OCI-LY7 (cell line): ENCODE measurements at regions not wholly inside any gene's neighbourhood (a gene's known extent, or its start where the extent isn't known, plus 50 kb on each side); places are given as distances from the start of the nearest gene placed in this dataset.

ENCODE experiments used
- BruUV-seq: library from RNA; stranded (reverse); fragments of 400-500 nt; replicated peaks from 2 replicates; lab custom pipeline; 2021; lab: Mats Ljungman, UMichigan
- CTCF ChIA-PET: fragments of 300-600 bp; sonication (Branson Sonifier 250); formaldehyde crosslinking; loops from one replicate; lab custom pipeline; 2022; ENCODE audit warnings: antibody characterized with exemption; ENCODE audit not compliant: unreplicated experiment; lab: Charles Lee
- POLR2A ChIA-PET: fragments of 300-600 bp; sonication (Branson Sonifier 250); formaldehyde crosslinking; loops from one replicate; lab custom pipeline; 2022; ENCODE audit warnings: antibody characterized with exemption; lab: Charles Lee
- DNase-seq: peaks from one replicate; pipeline ENCODE4 v3.0.0-alpha.2; 2015; ENCODE audit warnings: low spot score
- H2AFZ ChIP-seq: fragments of 200-600 bp; sonication (generic), shearing (Covaris generic); 2 replicates; pipeline ENCODE4 v1.6.1; 2014; ENCODE audit warnings: mild to moderate bottlenecking, antibody characterized with exemption, low read length, moderate library complexity
- H3K27ac ChIP-seq: fragments of 200-600 bp; sonication (generic); 2 replicates; pipeline ENCODE4 v1.5.1; 2014; ENCODE audit warnings: mixed run types, low read depth, mild to moderate bottlenecking, moderate library complexity, low read length, inconsistent platforms; ENCODE audit not compliant: poor library complexity, severe bottlenecking
- H3K36me3 ChIP-seq: fragments of 200-600 bp; sonication (generic); 2 replicates; pipeline ENCODE4 v1.6.1; 2014; ENCODE audit warnings: mild to moderate bottlenecking, antibody characterized with exemption, low read length, moderate library complexity, mixed read lengths; ENCODE audit not compliant: insufficient read depth
- H3K4me1 ChIP-seq: fragments of 200-600 bp; sonication (generic); 2 replicates; pipeline ENCODE4 v1.5.1; 2014; ENCODE audit warnings: mild to moderate bottlenecking, low read length; ENCODE audit not compliant: insufficient read depth, poor library complexity, severe bottlenecking
- H3K4me2 ChIP-seq: fragments of 200-600 bp; sonication (generic); 2 replicates; pipeline ENCODE4 v1.6.1; 2014; ENCODE audit warnings: mild to moderate bottlenecking, low read length
- H3K4me3 ChIP-seq: fragments of 200-600 bp; sonication (generic); 2 replicates; pipeline ENCODE4 v1.5.1; 2014; ENCODE audit warnings: mild to moderate bottlenecking, low read depth, low read length; ENCODE audit not compliant: poor library complexity, severe bottlenecking
- H3K79me2 ChIP-seq: fragments of 200-600 bp; sonication (generic); 2 replicates; pipeline ENCODE4 v1.6.1; 2016; ENCODE audit warnings: low read depth, mild to moderate bottlenecking, low read length, moderate library complexity, mixed read lengths; ENCODE audit not compliant: insufficient read depth
- H3K9me2 ChIP-seq: fragments of 200-600 bp; sonication (generic); 2 replicates; pipeline ENCODE4 v1.6.1; 2016; ENCODE audit warnings: mild to moderate bottlenecking, low read length, mixed read lengths; ENCODE audit not compliant: insufficient read depth
- H3K9me3 ChIP-seq: fragments of 200-600 bp; sonication (generic); 2 replicates; pipeline ENCODE4 v1.6.1; 2014; ENCODE audit warnings: mild to moderate bottlenecking, mixed run types, low read length, mixed read lengths
- H4K20me1 ChIP-seq: fragments of 200-600 bp; sonication (generic); 2 replicates; pipeline ENCODE4 v1.6.1; 2014; ENCODE audit warnings: mild to moderate bottlenecking, antibody characterized with exemption, low read length, moderate library complexity, mixed read lengths; ENCODE audit not compliant: insufficient read depth
- CTCF ChIP-seq: fragments of 200-600 bp; sonication (generic); conservative IDR thresholded peaks from 2 replicates; pipeline ENCODE4 v1.5.1; 2014; ENCODE audit warnings: mild to moderate bottlenecking, antibody characterized with exemption, low read length, moderate library complexity, mixed read lengths
- EZH2phosphoT487 ChIP-seq: fragments of 200-600 bp; sonication (generic); IDR thresholded peaks from 2 replicates; pipeline ENCODE4 v1.6.1; 2018; ENCODE audit warnings: low read depth, borderline replicate concordance, mild to moderate bottlenecking, mixed run types, antibody characterized with exemption, low read length, moderate library complexity, mixed read lengths
- intact Hi-C: fragments of 100-400 bp; cut with micrococcal nuclease; formaldehyde crosslinking; loops from one replicate; pipeline ENCODE4 v1.10.0; 2022; ENCODE audit not compliant: unreplicated experiment

- Histone ChIP-seq H4K20me1 (no peaks in the 10 kb centered on the region), H3K79me2 (no peaks in the 10 kb centered on the region), H3K9me2 (no peaks in the 10 kb centered on the region), H3K9me3 (peaks cover 18% of the 10 kb centered on the region), H3K36me3 (no peaks in the 10 kb centered on the region), H3K4me2 (no peak overlapping the region), H2AFZ (no peak overlapping the region), H3K27ac (no peak overlapping the region), H3K4me1 (no peaks in the 10 kb centered on the region), H3K4me3 (no peak overlapping the region)
- TF ChIP-seq CTCF (no peak), EZH2phosphoT487 (no peak)
- ChIA-PET POLR2A (no interaction called here), CTCF (no interaction called here)
- intact Hi-C loops: loop anchor here (10.0 kb wide), 1 partner anchor 63 kb away; no protein-coding TSS in a partner anchor
- no TSS peak for BruUV-seq
- DNase-seq: no peak
Observed at GRCh38 chr16:35651841-35652240, 2192.4 kb downstream of the TP53TG3F start.

GRCh38 chr16:35664091-35664693, 2204.8 kb downstream of the TP53TG3F start:
- TF ChIP-seq CTCF: no peak
- TF ChIP-seq EZH2phosphoT487: no peak
- Histone ChIP-seq H3K79me2 (no peaks in the 10 kb centered on the region), H3K27ac (no peak overlapping the region), H3K4me3 (no peak overlapping the region), H4K20me1 (no peaks in the 10 kb centered on the region), H3K9me3 (no peaks in the 10 kb centered on the region), H3K9me2 (no peaks in the 10 kb centered on the region), H2AFZ (no peak overlapping the region), H3K4me2 (no peak overlapping the region), H3K4me1 (no peaks in the 10 kb centered on the region), H3K36me3 (no peaks in the 10 kb centered on the region)
- CTCF ChIA-PET: no interaction called here
- intact Hi-C loops: no loop called here
- no peak for DNase-seq
- POLR2A ChIA-PET: interaction anchor here (1.3 kb wide), 1 partner anchor 14 kb away, joined by 4 read pairs; no protein-coding TSS in a partner anchor
- no TSS peak for BruUV-seq

- Histone ChIP-seq H3K79me2 (no peaks in the 10 kb centered on the region), H3K4me3 (no peak overlapping the region), H3K9me3 (peaks cover 4% of the 10 kb centered on the region; the same call in 1 of the 2 replicates), H3K4me2 (no peak overlapping the region), H3K36me3 (no peaks in the 10 kb centered on the region), H3K4me1 (no peaks in the 10 kb centered on the region), H3K27ac (no peak overlapping the region), H4K20me1 (no peaks in the 10 kb centered on the region), H3K9me2 (no peaks in the 10 kb centered on the region), H2AFZ (no peak overlapping the region)
- no peak for DNase-seq
- no peak for TF ChIP-seq CTCF
- TF ChIP-seq EZH2phosphoT487: no peak
- intact Hi-C loops: no loop called here
- BruUV-seq: no TSS peak
- ChIA-PET CTCF (no interaction called here), POLR2A (no interaction called here)
Observed at GRCh38 chr16:35685085-35685484, 2225.7 kb downstream of the TP53TG3F start.
